ENCODE measurements at regions not wholly inside any gene's neighbourhood (a gene's known extent, or its start where the extent isn't known, plus 50 kb on each side); places are given as distances from the start of the nearest gene placed in this dataset.
A peak's percentile ranks its signal among the peaks of the same experiment; 100 is the strongest.
"Not testable (repeated sequence)": the region's sequence is repeated elsewhere in the genome, so short reads cannot be mapped to it uniquely, and the experiment has no call there.

- H2AFZ ChIP-seq (ENCODE audit: insufficient read depth, low read length, poor library complexity) = no peak overlapping the region
- H2AK5ac ChIP-seq (ENCODE audit: low read length) = no peak overlapping the region
- H3K4me2 ChIP-seq (ENCODE audit: low read length) = no peak overlapping the region
- no peaks in the 10 kb centered on the region for H3K9me3 ChIP-seq (ENCODE audit: insufficient read depth, low read depth, low read length)
- no peak overlapping the region for H2BK120ac ChIP-seq (ENCODE audit: insufficient read depth, low read length, poor library complexity)
- no peak overlapping the region for H3K23ac ChIP-seq (ENCODE audit: low read length)
- H3K36me3 ChIP-seq (ENCODE audit: control insufficient read depth in 1 of 2, insufficient read depth in 2 of 2, low read length in 2 of 2) = no peaks in the 10 kb centered on the region
- H3K9ac ChIP-seq (ENCODE audit: low read length) = no peak overlapping the region
- no peak overlapping the region for H4K8ac ChIP-seq (ENCODE audit: low read depth, low read length)
- no peak overlapping the region for H2BK5ac ChIP-seq (ENCODE audit: low read depth, low read length, poor library complexity)
- no peak overlapping the region for H3K14ac ChIP-seq (ENCODE audit: low read length)
- no peaks in the 10 kb centered on the region for H3K79me1 ChIP-seq (ENCODE audit: low read length)
- peak; percentile 11 to 62 for DNase-seq
- H3K27ac ChIP-seq (ENCODE audit: low read depth, low read length) = no peak overlapping the region
- no peak overlapping the region for H4K91ac ChIP-seq (ENCODE audit: low read depth, low read length)
- no peaks in the 10 kb centered on the region for H3K27me3 ChIP-seq (ENCODE audit: insufficient read depth, low read length)
- no peak overlapping the region for H3K18ac ChIP-seq (ENCODE audit: low read length)
- no peaks in the 10 kb centered on the region for H3K79me2 ChIP-seq (ENCODE audit: control insufficient read depth, insufficient read depth, low read length, poor library complexity)
- H3K4ac ChIP-seq (ENCODE audit: low read depth, low read length) = no peak overlapping the region
- no peak overlapping the region for H4K12ac ChIP-seq (ENCODE audit: low read depth, low read length)
- no CpG with 5 or more reads among the region's 3 CpGs for WGBS (ENCODE audit: extremely low coverage, insufficient coverage, insufficient read length)
- no peak overlapping the region for H2BK12ac ChIP-seq (ENCODE audit: low read length)
- no peaks in the 10 kb centered on the region for H3K4me1 ChIP-seq (ENCODE audit: control insufficient read depth in 1 of 2, insufficient read depth in 2 of 2, low read length in 2 of 2)
- no peak overlapping the region for H3K4me3 ChIP-seq (ENCODE audit: low read depth, low read length)
These were observed 181.8 kb downstream of the PDCD6IP start for GRCh38 chr3:33980252-33980651.

- H3K79me2 ChIP-seq (ENCODE audit: control insufficient read depth, insufficient read depth, low read length, poor library complexity) = no peaks in the 10 kb centered on the region
- no peak overlapping the region for H3K14ac ChIP-seq (ENCODE audit: low read length)
- H3K23ac ChIP-seq (ENCODE audit: low read length) = no peak overlapping the region
- no peak for DNase-seq
- H2BK12ac ChIP-seq (ENCODE audit: low read length) = no peak overlapping the region
- H3K4me3 ChIP-seq (ENCODE audit: low read depth, low read length) = no peak overlapping the region
- H2AK5ac ChIP-seq (ENCODE audit: low read length) = no peak overlapping the region
- no peak overlapping the region for H4K8ac ChIP-seq (ENCODE audit: low read depth, low read length)
- H2BK5ac ChIP-seq (ENCODE audit: low read depth, low read length, poor library complexity) = no peak overlapping the region
- no peaks in the 10 kb centered on the region for H3K36me3 ChIP-seq (ENCODE audit: control insufficient read depth in 1 of 2, insufficient read depth in 2 of 2, low read length in 2 of 2)
- H4K91ac ChIP-seq (ENCODE audit: low read depth, low read length) = no peak overlapping the region
- no peaks in the 10 kb centered on the region for H3K79me1 ChIP-seq (ENCODE audit: low read length)
- no peak overlapping the region for H2AFZ ChIP-seq (ENCODE audit: insufficient read depth, low read length, poor library complexity)
- H3K9ac ChIP-seq (ENCODE audit: low read length) = no peak overlapping the region
- no peak overlapping the region for H3K18ac ChIP-seq (ENCODE audit: low read length)
- H3K4me1 ChIP-seq (ENCODE audit: control insufficient read depth in 1 of 2, insufficient read depth in 2 of 2, low read length in 2 of 2) = no peaks in the 10 kb centered on the region
- H3K27ac ChIP-seq (ENCODE audit: low read depth, low read length) = no peak overlapping the region
- H3K9me3 ChIP-seq (ENCODE audit: insufficient read depth, low read depth, low read length) = no peaks in the 10 kb centered on the region
- no CpG with 5 or more reads among the region's 4 CpGs for WGBS (ENCODE audit: extremely low coverage, insufficient coverage, insufficient read length)
- no peak overlapping the region for H2BK120ac ChIP-seq (ENCODE audit: insufficient read depth, low read length, poor library complexity)
- no peak overlapping the region for H3K4ac ChIP-seq (ENCODE audit: low read depth, low read length)
- H4K12ac ChIP-seq (ENCODE audit: low read depth, low read length) = no peak overlapping the region
- no peaks in the 10 kb centered on the region for H3K27me3 ChIP-seq (ENCODE audit: insufficient read depth, low read length)
- H3K4me2 ChIP-seq (ENCODE audit: low read length) = no peak overlapping the region
These were observed 183.9 kb downstream of the PDCD6IP start for GRCh38 chr3:33982269-33982798.

- not testable (repeated sequence) for H3K79me1 ChIP-seq (ENCODE audit: low read length); H3K18ac ChIP-seq (ENCODE audit: low read length); H2BK120ac ChIP-seq (ENCODE audit: insufficient read depth, low read length, poor library complexity); H3K9ac ChIP-seq (ENCODE audit: low read length); H3K14ac ChIP-seq (ENCODE audit: low read length); H3K4me3 ChIP-seq (ENCODE audit: low read depth, low read length); H3K79me2 ChIP-seq (ENCODE audit: control insufficient read depth, insufficient read depth, low read length, poor library complexity); H3K4me2 ChIP-seq (ENCODE audit: low read length); H3K27me3 ChIP-seq (ENCODE audit: insufficient read depth, low read length); H2BK12ac ChIP-seq (ENCODE audit: low read length); H3K4ac ChIP-seq (ENCODE audit: low read depth, low read length); H3K36me3 ChIP-seq (ENCODE audit: control insufficient read depth in 1 of 2, insufficient read depth in 2 of 2, low read length in 2 of 2); H4K12ac ChIP-seq (ENCODE audit: low read depth, low read length); H2AFZ ChIP-seq (ENCODE audit: insufficient read depth, low read length, poor library complexity); H2AK5ac ChIP-seq (ENCODE audit: low read length); H3K4me1 ChIP-seq (ENCODE audit: control insufficient read depth in 1 of 2, insufficient read depth in 2 of 2, low read length in 2 of 2); H4K91ac ChIP-seq (ENCODE audit: low read depth, low read length); H3K27ac ChIP-seq (ENCODE audit: low read depth, low read length); DNase-seq; H3K9me3 ChIP-seq (ENCODE audit: insufficient read depth, low read depth, low read length); H4K8ac ChIP-seq (ENCODE audit: low read depth, low read length); H3K23ac ChIP-seq (ENCODE audit: low read length); H2BK5ac ChIP-seq (ENCODE audit: low read depth, low read length, poor library complexity)
- no CpG with 5 or more reads among the region's 1 CpG for WGBS (ENCODE audit: extremely low coverage, insufficient coverage, insufficient read length)
These were observed 184.5 kb downstream of the PDCD6IP start for GRCh38 chr3:33982949-33983348.

- no peak overlapping the region for H3K4ac ChIP-seq (ENCODE audit: low read depth, low read length)
- DNase-seq = no peak
- H2AFZ ChIP-seq (ENCODE audit: insufficient read depth, low read length, poor library complexity) = no peak overlapping the region
- no peak overlapping the region for H2AK5ac ChIP-seq (ENCODE audit: low read length)
- no peak overlapping the region for H4K91ac ChIP-seq (ENCODE audit: low read depth, low read length)
- H3K4me2 ChIP-seq (ENCODE audit: low read length) = no peak overlapping the region
- H3K14ac ChIP-seq (ENCODE audit: low read length) = no peak overlapping the region
- no peak overlapping the region for H3K4me3 ChIP-seq (ENCODE audit: low read depth, low read length)
- no peak overlapping the region for H2BK5ac ChIP-seq (ENCODE audit: low read depth, low read length, poor library complexity)
- no peak overlapping the region for H3K23ac ChIP-seq (ENCODE audit: low read length)
- no peak overlapping the region for H3K27ac ChIP-seq (ENCODE audit: low read depth, low read length)
- H2BK120ac ChIP-seq (ENCODE audit: insufficient read depth, low read length, poor library complexity) = no peak overlapping the region
- no peak overlapping the region for H2BK12ac ChIP-seq (ENCODE audit: low read length)
- H3K18ac ChIP-seq (ENCODE audit: low read length) = no peak overlapping the region
- no peak overlapping the region for H4K8ac ChIP-seq (ENCODE audit: low read depth, low read length)
- no CpG with 5 or more reads among the region's 6 CpGs for WGBS (ENCODE audit: extremely low coverage, insufficient coverage, insufficient read length)
- H3K27me3 ChIP-seq (ENCODE audit: insufficient read depth, low read length) = no peaks in the 10 kb centered on the region
- no peaks in the 10 kb centered on the region for H3K9me3 ChIP-seq (ENCODE audit: insufficient read depth, low read depth, low read length)
- no peaks in the 10 kb centered on the region for H3K4me1 ChIP-seq (ENCODE audit: control insufficient read depth in 1 of 2, insufficient read depth in 2 of 2, low read length in 2 of 2)
- no peaks in the 10 kb centered on the region for H3K79me1 ChIP-seq (ENCODE audit: low read length)
- no peak overlapping the region for H3K9ac ChIP-seq (ENCODE audit: low read length)
- H4K12ac ChIP-seq (ENCODE audit: low read depth, low read length) = no peak overlapping the region
- H3K79me2 ChIP-seq (ENCODE audit: control insufficient read depth, insufficient read depth, low read length, poor library complexity) = no peaks in the 10 kb centered on the region
- H3K36me3 ChIP-seq (ENCODE audit: control insufficient read depth in 1 of 2, insufficient read depth in 2 of 2, low read length in 2 of 2) = no peaks in the 10 kb centered on the region
These were observed 190.8 kb downstream of the PDCD6IP start for GRCh38 chr3:33989229-33989628.

Measured in trophoblast cell (in vitro differentiated cells and primary cell).